Superior temporal gyrus (tissue), 1 donor: ENCODE measurements at regions not wholly inside any gene's neighbourhood (a gene's known extent, or its start where the extent isn't known, plus 50 kb on each side); places are given as distances from the start of the nearest gene placed in this dataset.
"Not testable (repeated sequence)": the region's sequence is repeated elsewhere in the genome, so short reads cannot be mapped to it uniquely, and the experiment has no call there.

Experiments used
- DNase-seq: peaks from one replicate; pipeline ENCODE4 v3.0.0-alpha.2; 2016; ENCODE audit errors: extremely low spot score

- DNase-seq: no peak
Measured at GRCh38 chr17:63250830-63251229, 195.3 kb downstream of the CYB561 start.

GRCh38 chr17:63258785-63259184 lies 187.3 kb downstream of the CYB561 start:
- DNase-seq: no peak

- DNase-seq: no peak
Measured at GRCh38 chr17:63262751-63263476, 183.2 kb downstream of the CYB561 start.

GRCh38 chr17:63265526-63265925 lies 180.6 kb downstream of the CYB561 start:
- no peak for DNase-seq

- DNase-seq: no peak
Measured at GRCh38 chr17:63267846-63268245, 178.3 kb downstream of the CYB561 start.

- no peak for DNase-seq
Measured at GRCh38 chr17:63268827-63269226, 177.3 kb downstream of the CYB561 start.

GRCh38 chr17:63270610-63271009 lies 175.5 kb downstream of the CYB561 start:
- no peak for DNase-seq

- DNase-seq: no peak
Measured at GRCh38 chr17:63274146-63274545, 172.0 kb downstream of the CYB561 start.

GRCh38 chr17:63275318-63275970 lies 170.7 kb downstream of the CYB561 start:
- peak; percentile 54 for DNase-seq

- DNase-seq: no peak
Measured at GRCh38 chr17:63275971-63276745, 169.9 kb downstream of the CYB561 start.

- no peak for DNase-seq
Measured at GRCh38 chr17:63276821-63277220, 169.3 kb downstream of the CYB561 start.

GRCh38 chr17:63277629-63278028 lies 168.5 kb downstream of the CYB561 start:
- DNase-seq: no peak

GRCh38 chr17:63278728-63279442 lies 167.2 kb downstream of the CYB561 start:
- no peak for DNase-seq

GRCh38 chr17:63279498-63280230 lies 166.4 kb downstream of the CYB561 start:
- DNase-seq: no peak

- no peak for DNase-seq
Measured at GRCh38 chr17:63282455-63282854, 163.7 kb downstream of the CYB561 start.

GRCh38 chr17:63285551-63285950 lies 160.6 kb downstream of the CYB561 start:
- no peak for DNase-seq

- no peak for DNase-seq
Measured at GRCh38 chr17:63286254-63286653, 159.9 kb downstream of the CYB561 start.

- not testable (repeated sequence) for DNase-seq
Measured at GRCh38 chr17:63287006-63287405, 159.1 kb downstream of the CYB561 start.

GRCh38 chr17:63289931-63290330 lies 156.2 kb downstream of the CYB561 start:
- no peak for DNase-seq

GRCh38 chr17:63290351-63290750 lies 155.8 kb downstream of the CYB561 start:
- DNase-seq: no peak

GRCh38 chr17:63290784-63291183 lies 155.3 kb downstream of the CYB561 start:
- no peak for DNase-seq
